Loucy (cell line): ENCODE measurements at regions not wholly inside any gene's neighbourhood (a gene's known extent, or its start where the extent isn't known, plus 50 kb on each side); places are given as distances from the start of the nearest gene placed in this dataset.

Experiments
- H2AFZ ChIP-seq: fragments of 200-600 bp; sonication (generic); 2 replicates; pipeline ENCODE4 v1.6.0; 2016; ENCODE audit warnings: antibody characterized with exemption, mild to moderate bottlenecking, low read length, moderate library complexity
- H3F3A ChIP-seq: fragments of 200-600 bp; 2 replicates; pipeline ENCODE4 v1.6.0; 2016; ENCODE audit warnings: antibody characterized with exemption, low read depth, mild to moderate bottlenecking
- H3K27me3 ChIP-seq: fragments of 200-600 bp; sonication (generic); 2 replicates; pipeline ENCODE4 v1.6.1; 2014; ENCODE audit warnings: low read length, mild to moderate bottlenecking; ENCODE audit not compliant: insufficient read depth, poor library complexity, severe bottlenecking
- H3K36me3 ChIP-seq: fragments of 200-600 bp; sonication (generic); 2 replicates; pipeline ENCODE4 v1.6.1; 2016; ENCODE audit warnings: low read length; ENCODE audit not compliant: insufficient read depth
- H3K4me1 ChIP-seq: fragments of 200-600 bp; sonication (generic); 2 replicates; pipeline ENCODE4 v1.5.1; 2014; ENCODE audit warnings: low read length, mild to moderate bottlenecking; ENCODE audit not compliant: insufficient read depth, poor library complexity, severe bottlenecking
- H3K4me2 ChIP-seq: fragments of 200-600 bp; sonication (generic); 2 replicates; pipeline ENCODE4 v1.6.0; 2014; ENCODE audit warnings: antibody characterized with exemption, low read length, low read depth, mild to moderate bottlenecking; ENCODE audit not compliant: poor library complexity, severe bottlenecking
- H3K4me3 ChIP-seq: fragments of 200-600 bp; sonication (generic); 2 replicates; pipeline ENCODE4 v1.5.1; 2014; ENCODE audit warnings: low read length, mild to moderate bottlenecking, mixed read lengths; ENCODE audit not compliant: poor library complexity, severe bottlenecking
- H3K79me2 ChIP-seq: fragments of 200-600 bp; sonication (generic); 2 replicates; pipeline ENCODE4 v1.6.1; 2014; ENCODE audit warnings: low read length; ENCODE audit not compliant: insufficient read depth
- H3K9ac ChIP-seq: fragments of 200-600 bp; sonication (generic); 2 replicates; pipeline ENCODE4 v1.6.0; 2014; ENCODE audit warnings: mild to moderate bottlenecking, low read depth, low read length, moderate library complexity; ENCODE audit not compliant: poor library complexity, severe bottlenecking
- H3K9me2 ChIP-seq: fragments of 200-600 bp; sonication (generic); replicated peaks from 2 replicates; pipeline ENCODE4 v1.6.1; 2016; ENCODE audit warnings: low read depth, low read length, mixed read lengths
- H3K9me3 ChIP-seq: fragments of 200-600 bp; sonication (generic); 2 replicates; pipeline ENCODE4 v1.6.1; 2014; ENCODE audit warnings: mild to moderate bottlenecking, antibody characterized with exemption, low read length, low read depth; ENCODE audit not compliant: insufficient read depth
- H4K20me1 ChIP-seq: fragments of 200-600 bp; sonication (generic); 2 replicates; pipeline ENCODE4 v1.6.0; 2014; ENCODE audit warnings: antibody characterized with exemption, low read length, mild to moderate bottlenecking; ENCODE audit not compliant: insufficient read depth, poor library complexity, severe bottlenecking
- EZH2phosphoT487 ChIP-seq: fragments of 200-600 bp; IDR thresholded peaks from 2 replicates; pipeline ENCODE4 v1.6.1; 2018; ENCODE audit warnings: antibody characterized with exemption, mild to moderate bottlenecking, moderate library complexity, borderline replicate concordance
- TF ChIP-seq, protein P1 (sequence below): fragments of 200-600 bp; sonication (generic); conservative IDR thresholded peaks from 2 replicates; pipeline ENCODE4 v1.5.1; 2014; ENCODE audit warnings: mild to moderate bottlenecking, antibody characterized with exemption, low read length

DNA sequence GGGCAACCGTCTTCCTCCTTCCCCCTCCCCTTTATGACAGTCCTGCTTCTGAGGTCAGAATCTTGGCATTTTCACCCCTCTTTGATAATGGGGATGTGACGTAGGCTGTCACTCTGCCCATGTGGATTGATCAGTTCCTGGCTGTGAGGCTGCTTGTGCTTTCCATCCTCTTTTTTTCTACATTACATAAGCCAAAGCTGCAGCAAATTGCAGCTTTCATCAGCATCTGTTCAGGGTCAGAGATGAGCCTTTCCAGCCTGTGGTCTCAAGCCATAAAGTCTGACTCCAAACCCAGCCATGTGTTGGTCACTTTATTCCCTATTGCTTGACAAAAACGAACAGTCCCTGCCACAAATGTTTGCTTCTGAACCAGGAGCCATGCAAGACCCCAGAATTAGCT is 535.1 kb downstream of the CDH11 start:
- H3K4me1 ChIP-seq, result no peaks in the 10 kb centered on the region
- H3F3A ChIP-seq, result no peaks in the 10 kb centered on the region
- no peaks in the 10 kb centered on the region for H3K79me2 ChIP-seq
- H3K4me2 ChIP-seq, result no peak overlapping the region
- H3K9me3 ChIP-seq, result no peaks in the 10 kb centered on the region
- H3K36me3 ChIP-seq, result no peaks in the 10 kb centered on the region
- H3K4me3 ChIP-seq, result no peak overlapping the region
- no peak overlapping the region for H3K9ac ChIP-seq
- H4K20me1 ChIP-seq, result no peaks in the 10 kb centered on the region
- TF ChIP-seq EZH2phosphoT487, result no peak
- TF ChIP-seq, protein P1, sequence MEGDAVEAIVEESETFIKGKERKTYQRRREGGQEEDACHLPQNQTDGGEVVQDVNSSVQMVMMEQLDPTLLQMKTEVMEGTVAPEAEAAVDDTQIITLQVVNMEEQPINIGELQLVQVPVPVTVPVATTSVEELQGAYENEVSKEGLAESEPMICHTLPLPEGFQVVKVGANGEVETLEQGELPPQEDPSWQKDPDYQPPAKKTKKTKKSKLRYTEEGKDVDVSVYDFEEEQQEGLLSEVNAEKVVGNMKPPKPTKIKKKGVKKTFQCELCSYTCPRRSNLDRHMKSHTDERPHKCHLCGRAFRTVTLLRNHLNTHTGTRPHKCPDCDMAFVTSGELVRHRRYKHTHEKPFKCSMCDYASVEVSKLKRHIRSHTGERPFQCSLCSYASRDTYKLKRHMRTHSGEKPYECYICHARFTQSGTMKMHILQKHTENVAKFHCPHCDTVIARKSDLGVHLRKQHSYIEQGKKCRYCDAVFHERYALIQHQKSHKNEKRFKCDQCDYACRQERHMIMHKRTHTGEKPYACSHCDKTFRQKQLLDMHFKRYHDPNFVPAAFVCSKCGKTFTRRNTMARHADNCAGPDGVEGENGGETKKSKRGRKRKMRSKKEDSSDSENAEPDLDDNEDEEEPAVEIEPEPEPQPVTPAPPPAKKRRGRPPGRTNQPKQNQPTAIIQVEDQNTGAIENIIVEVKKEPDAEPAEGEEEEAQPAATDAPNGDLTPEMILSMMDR, result no peak
- no peak overlapping the region for H2AFZ ChIP-seq
- H3K27me3 ChIP-seq, result no peaks in the 10 kb centered on the region
- H3K9me2 ChIP-seq, result no peaks in the 10 kb centered on the region

DNA sequence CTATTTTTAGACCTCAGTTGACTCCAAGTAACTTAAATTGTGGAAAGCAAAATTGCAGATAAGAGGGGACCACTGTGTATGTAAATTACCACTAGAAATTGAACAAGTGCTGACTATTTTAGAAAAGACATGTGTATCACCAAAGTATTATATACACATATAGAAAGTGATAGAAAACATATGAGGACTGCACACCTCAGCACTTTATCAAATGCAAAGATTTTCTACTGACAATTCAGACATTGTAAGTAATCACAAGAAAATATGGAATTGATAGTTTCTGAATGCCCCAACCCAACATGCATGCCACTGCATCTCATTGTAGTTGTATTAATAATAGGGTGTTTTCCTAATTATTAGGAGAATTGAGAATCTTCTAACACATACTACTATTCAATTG is 536.5 kb downstream of the CDH11 start:
- TF ChIP-seq, protein P1, result no peak
- TF ChIP-seq EZH2phosphoT487, result no peak
- H3K4me2 ChIP-seq, result no peak overlapping the region

DNA sequence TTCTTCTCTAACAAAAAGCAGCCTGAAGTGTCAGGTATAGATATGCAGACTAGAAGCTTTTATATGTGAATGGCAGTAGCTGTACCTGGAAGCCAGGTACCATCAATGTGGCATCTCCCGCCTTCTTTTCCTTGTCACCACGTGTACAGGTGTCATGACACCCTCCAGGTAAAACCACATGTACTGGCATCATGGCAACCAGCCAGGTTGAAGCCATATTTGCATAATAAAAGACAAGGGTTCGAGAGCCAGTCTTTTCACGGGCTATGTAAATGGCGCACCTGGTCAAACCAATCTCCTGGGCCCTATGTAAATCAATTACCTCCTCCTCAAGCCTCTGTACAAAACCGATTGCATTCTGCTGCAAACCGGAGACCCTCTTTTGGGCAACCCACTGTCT is 541.3 kb downstream of the CDH11 start:
- no peaks in the 10 kb centered on the region for H3K36me3 ChIP-seq
- no peak overlapping the region for H2AFZ ChIP-seq
- no peaks in the 10 kb centered on the region for H3K9me3 ChIP-seq
- no peak overlapping the region for H3K4me3 ChIP-seq
- H3K9ac ChIP-seq, result no peak overlapping the region
- TF ChIP-seq, protein P1, result no peak
- TF ChIP-seq EZH2phosphoT487, result no peak
- no peaks in the 10 kb centered on the region for H3K4me1 ChIP-seq
- H4K20me1 ChIP-seq, result no peaks in the 10 kb centered on the region
- H3K27me3 ChIP-seq, result no peaks in the 10 kb centered on the region
- H3F3A ChIP-seq, result no peaks in the 10 kb centered on the region
- H3K4me2 ChIP-seq, result no peak overlapping the region
- no peaks in the 10 kb centered on the region for H3K9me2 ChIP-seq
- H3K79me2 ChIP-seq, result no peaks in the 10 kb centered on the region

More for the DNA sequence above, 536.5 kb downstream of the CDH11 start:
- Histone ChIP-seq H3K36me3 (no peaks in the 10 kb centered on the region), H3K9me3 (no peaks in the 10 kb centered on the region), H3K79me2 (no peaks in the 10 kb centered on the region), H3K4me3 (no peak overlapping the region), H3K4me1 (no peaks in the 10 kb centered on the region), H3F3A (no peaks in the 10 kb centered on the region), H4K20me1 (no peaks in the 10 kb centered on the region), H2AFZ (no peak overlapping the region), H3K9me2 (no peaks in the 10 kb centered on the region), H3K9ac (no peak overlapping the region), H3K27me3 (no peaks in the 10 kb centered on the region)
